ENCODE measurements at regions not wholly inside any gene's neighbourhood (a gene's known extent, or its start where the extent isn't known, plus 50 kb on each side); places are given as distances from the start of the nearest gene placed in this dataset.

- TF ChIP-seq ZNF462 (CRISPR knock-in tag; IDR thresholded peaks at IDR 0.05): no peak
- no peak for TF ChIP-seq STAT1 (IDR thresholded peaks at IDR 0.05; ENCODE audit: unreplicated experiment)
- TF ChIP-seq ZNF114 (CRISPR knock-in tag; IDR thresholded peaks at IDR 0.05): no peak
These were observed 248.6 kb downstream of the IRX1 start (continued) for GRCh38 chr5:3844266-3844665.

GRCh38 chr5:3845230-3845629 lies 249.6 kb downstream of the IRX1 start:
- H3K36me3 ChIP-seq (ENCODE audit: insufficient read depth): no peaks in the 10 kb centered on the region
- no peak overlapping the region for H3K4me3 ChIP-seq
- H4K20me1 ChIP-seq (replicated peaks; ENCODE audit: insufficient read depth): no peaks in the 10 kb centered on the region
- no peaks in the 10 kb centered on the region for H3K27me3 ChIP-seq (ENCODE audit: insufficient read depth)
- no peaks in the 10 kb centered on the region for H3K4me1 ChIP-seq (ENCODE audit: insufficient read depth)
- Mint-ChIP-seq H3K36me3 (ENCODE audit: low read depth) (no peaks in the 10 kb centered on the region; the same call in 2 of the 3 replicates), H3K4me1 (peaks cover 8% of the 10 kb centered on the region; the same call in 2 of the 3 replicates), H3K27ac (no peak overlapping the region), H3K4me3 (no peak overlapping the region), H3K27me3 (ENCODE audit: insufficient read depth, low read depth, poor library complexity) (peaks cover 4% of the 10 kb centered on the region), H3K9me3 (0 out of 3 replicates have a peak, but pooled peaks cover 3% of the 10 kb centered on the region)
- ATAC-seq: no peak
- no peak for DNase-seq (ENCODE audit: low spot score)
- no peak overlapping the region for H3K27ac ChIP-seq (ENCODE audit: low read depth)
- H3K4me2 ChIP-seq: no peak overlapping the region
- no peaks in the 10 kb centered on the region for H3F3A ChIP-seq (replicated peaks; ENCODE audit: low read depth)
- H2AFZ ChIP-seq: no peak overlapping the region
- H3K9me2 ChIP-seq (ENCODE audit: insufficient read depth): peaks cover 13% of the 10 kb centered on the region
- H3K79me2 ChIP-seq (replicated peaks; ENCODE audit: insufficient read depth): no peaks in the 10 kb centered on the region
- no peak for TF ChIP-seq CTCF (conservative IDR thresholded peaks at IDR 0.05; ENCODE audit: low read depth in 2 of 2)
- no peak for TF ChIP-seq JUNB (IDR thresholded peaks at IDR 0.05; ENCODE audit: unreplicated experiment)
- no peak for TF ChIP-seq EZH2 (IDR thresholded peaks at IDR 0.05; ENCODE audit: low read depth, unreplicated experiment)
- no peak for TF ChIP-seq ZNF462 (CRISPR knock-in tag; IDR thresholded peaks at IDR 0.05)
- no peak for TF ChIP-seq EZH2phosphoT487 (IDR thresholded peaks at IDR 0.05; ENCODE audit: unreplicated experiment)
- no peak for TF ChIP-seq CREB1 (CRISPR knock-in tag; IDR thresholded peaks at IDR 0.05; ENCODE audit: low read depth)

All from GM23338 (cell line).